IMR-90 (cell line): ENCODE measurements at regions not wholly inside any gene's neighbourhood (a gene's known extent, or its start where the extent isn't known, plus 50 kb on each side); places are given as distances from the start of the nearest gene placed in this dataset.

Experiments
- ATAC-seq: fragments of 200-7000 bp; cut with Tn5 transposase; 2 replicates; pipeline ENCODE4 v1.9.1; 2020; ENCODE audit warnings: low read depth, mild to moderate bottlenecking, moderate library complexity
- BruUV-seq: library from RNA; stranded (reverse); fragments of 400-500 nt; replicated peaks from 2 replicates; lab custom pipeline; 2021; lab: Mats Ljungman, UMichigan
- CTCF ChIA-PET: fragments of 300-600 bp; formaldehyde crosslinking; extraction: SDS; loops from one replicate; lab custom pipeline; 2021; ENCODE audit warnings: antibody characterized with exemption; lab: Yijun Ruan, JAX
- POLR2A ChIA-PET: fragments of 300-600 bp; sonication (Branson Sonifier 250); formaldehyde crosslinking; loops from one replicate; lab custom pipeline; 2022; ENCODE audit warnings: antibody characterized with exemption; ENCODE audit not compliant: unreplicated experiment; lab: Charles Lee
- DNase-seq: peaks from one replicate; pipeline ENCODE4 v3.0.0; 2013
- H2AFZ ChIP-seq: replicated peaks from 2 replicates; pipeline ENCODE3; 2013; ENCODE audit warnings: low read length, mild to moderate bottlenecking; ENCODE audit not compliant: poor library complexity
- H2AK5ac ChIP-seq: 2 replicates; pipeline ENCODE4 v1.6.1; 2013; ENCODE audit warnings: low read depth, low read length, inconsistent platforms
- H2AK9ac ChIP-seq: replicated peaks from 2 replicates; pipeline ENCODE3; 2013; ENCODE audit warnings: mild to moderate bottlenecking, low read depth, low read length, moderate library complexity; ENCODE audit not compliant: poor library complexity
- H2BK120ac ChIP-seq: 2 replicates; pipeline ENCODE4 v1.6.1; 2013; ENCODE audit warnings: low read depth, low read length, inconsistent platforms
- H2BK15ac ChIP-seq: 3 replicates; pipeline ENCODE4 v1.6.1; 2013; ENCODE audit warnings: low read depth, low read length, inconsistent platforms
- H2BK20ac ChIP-seq: 2 replicates; pipeline ENCODE4 v1.6.1; 2013; ENCODE audit warnings: low read depth, mild to moderate bottlenecking, inconsistent platforms, low read length, moderate library complexity
- H2BK5ac ChIP-seq: 2 replicates; pipeline ENCODE4 v1.6.1; 2013; ENCODE audit warnings: mild to moderate bottlenecking, low read depth, low read length, inconsistent platforms; ENCODE audit not compliant: poor library complexity, severe bottlenecking
- H3K14ac ChIP-seq: replicated peaks from 2 replicates; pipeline ENCODE4 v1.6.1; 2013; ENCODE audit warnings: low read depth, low read length, inconsistent platforms
- H3K18ac ChIP-seq: 2 replicates; pipeline ENCODE4 v1.6.1; 2013; ENCODE audit warnings: low read depth, low read length, control low read depth
- H3K23ac ChIP-seq: 2 replicates; pipeline ENCODE4 v1.6.1; 2013; ENCODE audit warnings: low read depth, low read length, inconsistent platforms
- H3K27ac ChIP-seq: 2 replicates; pipeline ENCODE4 v1.5.1; 2013; ENCODE audit warnings: mild to moderate bottlenecking, control low read depth, low read length; ENCODE audit not compliant: insufficient read depth
- H3K27me3 ChIP-seq: 2 replicates; pipeline ENCODE4 v1.6.1; 2013; ENCODE audit warnings: low read length; ENCODE audit not compliant: control insufficient read depth, insufficient read depth
- H3K36me3 ChIP-seq: 2 replicates; pipeline ENCODE4 v1.6.1; 2013; ENCODE audit warnings: low read length, mixed read lengths; ENCODE audit not compliant: control insufficient read depth, insufficient read depth
- H3K4ac ChIP-seq: 2 replicates; pipeline ENCODE4 v1.6.1; 2013; ENCODE audit warnings: low read depth, low read length, inconsistent platforms
- H3K4me1 ChIP-seq: 2 replicates; pipeline ENCODE4 v1.6.1; 2013; ENCODE audit warnings: low read length, mixed read lengths; ENCODE audit not compliant: control insufficient read depth, insufficient read depth
- H3K4me2 ChIP-seq: 2 replicates; pipeline ENCODE4 v1.6.1; 2013; ENCODE audit warnings: low read depth, mild to moderate bottlenecking, control low read depth, low read length, moderate library complexity
- H3K4me3 ChIP-seq: 2 replicates; pipeline ENCODE4 v1.5.1; 2013; ENCODE audit warnings: low read depth, mild to moderate bottlenecking, control low read depth, low read length, moderate library complexity; ENCODE audit not compliant: insufficient read depth
- H3K56ac ChIP-seq: 2 replicates; pipeline ENCODE4 v1.6.1; 2013; ENCODE audit warnings: low read length, inconsistent platforms; ENCODE audit not compliant: insufficient read depth; ENCODE audit errors: extremely low read depth
- H3K79me1 ChIP-seq, 2 experiments: 2 replicates each; pipeline ENCODE4 v1.6.1; 2013; ENCODE audit warnings: low read length in 2 of 2, inconsistent platforms in 1 of 2, low read depth in 1 of 2
- H3K9ac ChIP-seq: 2 replicates; pipeline ENCODE4 v1.6.1; 2013; ENCODE audit warnings: low read depth, low read length, control low read depth
- H3K9me1 ChIP-seq: 2 replicates; pipeline ENCODE4 v1.6.1; 2013; ENCODE audit warnings: low read length, inconsistent platforms; ENCODE audit not compliant: insufficient read depth
- H3K9me3 ChIP-seq: 2 replicates; pipeline ENCODE4 v1.6.1; 2013; ENCODE audit warnings: low read length; ENCODE audit not compliant: control insufficient read depth, insufficient read depth
- H4K20me1 ChIP-seq: 2 replicates; pipeline ENCODE4 v1.6.1; 2013; ENCODE audit warnings: low read length, inconsistent platforms; ENCODE audit not compliant: insufficient read depth
- H4K5ac ChIP-seq: 2 replicates; pipeline ENCODE4 v1.6.1; 2013; ENCODE audit warnings: mild to moderate bottlenecking, low read depth, low read length, control low read depth
- H4K8ac ChIP-seq, 2 experiments: 2 replicates each; pipeline ENCODE4 v1.6.1; 2013; ENCODE audit warnings: low read depth in 2 of 2, low read length in 2 of 2, control low read depth in 1 of 2, inconsistent platforms in 1 of 2
- H4K91ac ChIP-seq: 2 replicates; pipeline ENCODE4 v1.6.1; 2013; ENCODE audit warnings: low read depth, low read length, inconsistent platforms; ENCODE audit not compliant: insufficient read depth
- BHLHE40 ChIP-seq: fragments of 150-350 bp; IDR thresholded peaks from 2 replicates; pipeline ENCODE4 v1.6.1; 2016; ENCODE audit warnings: mild to moderate bottlenecking, low read depth, low read length
- CHD1 ChIP-seq: IDR thresholded peaks from 2 replicates; pipeline ENCODE4 v1.6.1; 2012; ENCODE audit warnings: low read depth, low read length, improper control_type of control experiment
- CTCF ChIP-seq: conservative IDR thresholded peaks from 2 replicates; pipeline ENCODE4 v1.5.1; 2012; ENCODE audit warnings: mild to moderate bottlenecking, low read depth, low read length, improper control_type of control experiment
- ELK1 ChIP-seq: fragments of 150-350 bp; IDR thresholded peaks from 2 replicates; pipeline ENCODE4 v1.6.1; 2016; ENCODE audit warnings: low read depth, mild to moderate bottlenecking, low read length, moderate library complexity, borderline replicate concordance
- FOS ChIP-seq: fragments of 150-350 bp; IDR thresholded peaks from 2 replicates; pipeline ENCODE4 v1.6.1; 2016; ENCODE audit warnings: low read depth, low read length
- MAFK ChIP-seq: IDR thresholded peaks from 2 replicates; pipeline ENCODE4 v1.6.1; 2012; ENCODE audit warnings: low read depth, low read length, improper control_type of control experiment
- MAZ ChIP-seq: IDR thresholded peaks from 2 replicates; pipeline ENCODE4 v1.6.1; 2012; ENCODE audit warnings: low read depth, mild to moderate bottlenecking, low read length, improper control_type of control experiment, moderate library complexity, borderline replicate concordance
- MXI1 ChIP-seq: IDR thresholded peaks from 2 replicates; pipeline ENCODE4 v1.6.1; 2012; ENCODE audit warnings: low read depth, mild to moderate bottlenecking, low read length, moderate library complexity, borderline replicate concordance
- NFE2L2 ChIP-seq: fragments of 150-350 bp; IDR thresholded peaks from 2 replicates; pipeline ENCODE4 v1.6.1; 2016; ENCODE audit warnings: low read depth, mild to moderate bottlenecking, low read length
- RCOR1 ChIP-seq: IDR thresholded peaks from 2 replicates; pipeline ENCODE4 v1.6.1; 2012; ENCODE audit warnings: mild to moderate bottlenecking, low read length, improper control_type of control experiment; ENCODE audit not compliant: insufficient replicate concordance
- RFX5 ChIP-seq: IDR thresholded peaks from 2 replicates; pipeline ENCODE4 v1.8.0; 2012; ENCODE audit warnings: low read depth, mild to moderate bottlenecking, low read length, moderate library complexity
- SMC3 ChIP-seq: fragments of 150-350 bp; IDR thresholded peaks from 2 replicates; pipeline ENCODE4 v1.6.1; 2016; ENCODE audit warnings: low read depth, mild to moderate bottlenecking, antibody characterized with exemption, low read length, moderate library complexity
- WGBS, 2 experiments: methylation state at CpG; one replicate each; pipeline versions ENCODE4 v1.1.5 to v1.1.7; 2013; ENCODE audit warnings: missing lambda C conversion rate in 2 of 2; ENCODE audit not compliant: insufficient read length in 1 of 2; ENCODE audit errors: extremely low coverage in 2 of 2; 5-methylcytosine and 5-hydroxymethylcytosine counted together
- dilution Hi-C: fragments of 300-500 bp; cut with HindIII; formaldehyde crosslinking; loops from one replicate; pipeline ENCODE4 v1.14.3; 2018; ENCODE audit warnings: low sequenced_read_pairs; ENCODE audit not compliant: unreplicated experiment
- in situ Hi-C: fragments of 300-500 bp; cut with MboI; formaldehyde crosslinking; loops from 3 replicates; pipeline ENCODE4 v1.14.3; 2019; ENCODE audit warnings: low sequenced_read_pairs, inconsistent platforms, mixed read lengths
- intact Hi-C: fragments of 100-400 bp; cut with micrococcal nuclease; formaldehyde crosslinking; loops from 2 replicates; pipeline ENCODE4 v1.10.0; 2022
- TF ChIP-seq, protein P1 (sequence below): fragments of 150-350 bp; IDR thresholded peaks from 2 replicates; pipeline ENCODE4 v1.6.1; 2017; ENCODE audit warnings: mild to moderate bottlenecking, antibody characterized with exemption, low read length, low read depth

DNA sequence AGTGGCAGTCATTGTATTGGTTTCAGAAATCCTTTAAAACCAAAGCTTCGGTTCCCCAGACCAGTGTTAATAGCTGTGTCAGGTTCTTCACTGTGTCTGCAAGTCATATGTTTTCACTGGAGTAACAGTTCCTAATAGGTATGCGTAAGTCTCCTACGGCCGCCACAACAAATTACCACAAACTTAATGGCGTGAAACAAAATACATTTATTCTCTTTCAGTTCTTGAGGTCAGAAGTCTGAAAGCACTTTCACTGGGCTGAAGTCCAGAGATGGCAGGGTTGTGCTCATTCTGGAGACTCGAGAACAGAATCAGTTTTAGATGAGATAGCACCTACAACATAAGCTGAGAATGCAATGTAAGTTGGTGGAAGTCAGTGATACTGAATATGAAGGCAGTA, 556.2 kb downstream of the TLE4 start:
- H2BK120ac ChIP-seq = no peak overlapping the region
- no peak overlapping the region for H3K4ac ChIP-seq
- H4K20me1 ChIP-seq = no peaks in the 10 kb centered on the region
- no peak overlapping the region for H4K8ac ChIP-seq
- ChIA-PET CTCF (no interaction called here), POLR2A (no interaction called here)
- no peak for DNase-seq
- dilution Hi-C loops (no loop called here), intact Hi-C loops (no loop called here), in situ Hi-C loops (no loop called here)
- H2BK20ac ChIP-seq = no peak overlapping the region
- H3K23ac ChIP-seq = no peak overlapping the region
- WGBS, 2 experiments = 40% methylated on average over 1 of the region's 6 CpGs; no CpG with 5 or more reads in 1 of the 2 experiments
- H3K4me1 ChIP-seq = peaks cover 2% of the 10 kb centered on the region; the same call in 1 of the 2 replicates
- no peak overlapping the region for H3K27ac ChIP-seq
- no peak overlapping the region for H2AK5ac ChIP-seq
- H3K56ac ChIP-seq = no peak overlapping the region
- TF ChIP-seq CTCF = no peak
- no peak for TF ChIP-seq RCOR1
- no peak for TF ChIP-seq FOS
- no peak for TF ChIP-seq ELK1
- no peak for TF ChIP-seq SMC3
- no peak for TF ChIP-seq NFE2L2
- no peak for TF ChIP-seq MAFK
- TF ChIP-seq BHLHE40 = no peak
- TF ChIP-seq, protein P1, sequence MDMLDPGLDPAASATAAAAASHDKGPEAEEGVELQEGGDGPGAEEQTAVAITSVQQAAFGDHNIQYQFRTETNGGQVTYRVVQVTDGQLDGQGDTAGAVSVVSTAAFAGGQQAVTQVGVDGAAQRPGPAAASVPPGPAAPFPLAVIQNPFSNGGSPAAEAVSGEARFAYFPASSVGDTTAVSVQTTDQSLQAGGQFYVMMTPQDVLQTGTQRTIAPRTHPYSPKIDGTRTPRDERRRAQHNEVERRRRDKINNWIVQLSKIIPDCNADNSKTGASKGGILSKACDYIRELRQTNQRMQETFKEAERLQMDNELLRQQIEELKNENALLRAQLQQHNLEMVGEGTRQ = no peak
- TF ChIP-seq CHD1 = no peak
- no peak for TF ChIP-seq MXI1
- TF ChIP-seq RFX5 = no peak
- no peak for TF ChIP-seq MAZ
- no peak overlapping the region for H3K9ac ChIP-seq
- no peak for ATAC-seq
- no peak overlapping the region for H3K14ac ChIP-seq
- no peak overlapping the region for H2BK15ac ChIP-seq
- no peak overlapping the region for H3K4me3 ChIP-seq
- no peak overlapping the region for H4K91ac ChIP-seq
- H3K9me1 ChIP-seq = no peaks in the 10 kb centered on the region
- H2BK5ac ChIP-seq = no peak overlapping the region
- H3K36me3 ChIP-seq = no peaks in the 10 kb centered on the region
- no peaks in the 10 kb centered on the region for H3K27me3 ChIP-seq
- H2AFZ ChIP-seq = no peak overlapping the region
- H3K9me3 ChIP-seq = no peaks in the 10 kb centered on the region
- no peaks in the 10 kb centered on the region for H3K79me1 ChIP-seq
- BruUV-seq = no TSS peak
- no peak overlapping the region for H4K5ac ChIP-seq
- no peak overlapping the region for H3K18ac ChIP-seq
- no peak overlapping the region for H3K4me2 ChIP-seq
- H2AK9ac ChIP-seq = no peak overlapping the region
